ENCODE measurements at regions not wholly inside any gene's neighbourhood (a gene's known extent, or its start where the extent isn't known, plus 50 kb on each side); places are given as distances from the start of the nearest gene placed in this dataset.

- Histone ChIP-seq H3K4me3 (no peak overlapping the region), H3K27ac (no peak overlapping the region), H3K36me3 (no peaks in the 10 kb centered on the region), H3K27me3 (no peaks in the 10 kb centered on the region), H3K9me3 (no peaks in the 10 kb centered on the region), H3K4me1 (no peaks in the 10 kb centered on the region)
- no peak for DNase-seq
- TF ChIP-seq CTCF (IDR thresholded peaks at IDR 0.05) (no peak), POLR2A (IDR thresholded peaks at IDR 0.05) (no peak)
- intact Hi-C loops (cut with DNase I; ENCODE audit: low total_unique reads) = no loop called here
Observed at GRCh38 chr5:40082313-40082712, 597.4 kb upstream of the PTGER4 start.

- DNase-seq = no peak
- H3K4me3 ChIP-seq = no peak overlapping the region
- no peaks in the 10 kb centered on the region for H3K4me1 ChIP-seq
- H3K9me3 ChIP-seq = no peaks in the 10 kb centered on the region
- intact Hi-C loops (cut with DNase I; ENCODE audit: low total_unique reads) = no loop called here
- TF ChIP-seq POLR2A (IDR thresholded peaks at IDR 0.05) = no peak
- TF ChIP-seq CTCF (IDR thresholded peaks at IDR 0.05) = no peak
- H3K27me3 ChIP-seq = no peaks in the 10 kb centered on the region
- no peak overlapping the region for H3K27ac ChIP-seq
- H3K36me3 ChIP-seq = no peaks in the 10 kb centered on the region
Observed at GRCh38 chr5:40080191-40080590, 599.5 kb upstream of the PTGER4 start.

- Histone ChIP-seq H3K4me3 (no peak overlapping the region), H3K4me1 (no peaks in the 10 kb centered on the region), H3K36me3 (no peaks in the 10 kb centered on the region), H3K27me3 (no peaks in the 10 kb centered on the region), H3K9me3 (no peaks in the 10 kb centered on the region), H3K27ac (no peak overlapping the region)
- intact Hi-C loops (cut with DNase I; ENCODE audit: low total_unique reads) = no loop called here
- no peak for TF ChIP-seq POLR2A (IDR thresholded peaks at IDR 0.05)
- TF ChIP-seq CTCF (IDR thresholded peaks at IDR 0.05) = no peak
- no peak for DNase-seq
Observed at GRCh38 chr5:40078898-40079575, 600.7 kb upstream of the PTGER4 start.

GRCh38 chr5:40074826-40075225, 604.9 kb upstream of the PTGER4 start:
- Histone ChIP-seq H3K27me3 (no peaks in the 10 kb centered on the region), H3K4me3 (no peak overlapping the region), H3K36me3 (no peaks in the 10 kb centered on the region), H3K27ac (no peak overlapping the region), H3K4me1 (no peaks in the 10 kb centered on the region), H3K9me3 (no peaks in the 10 kb centered on the region)
- intact Hi-C loops (cut with DNase I; ENCODE audit: low total_unique reads) = no loop called here
- no peak for TF ChIP-seq CTCF (IDR thresholded peaks at IDR 0.05)
- TF ChIP-seq POLR2A (IDR thresholded peaks at IDR 0.05) = no peak
- DNase-seq = no peak

GRCh38 chr5:40073927-40074326, 605.8 kb upstream of the PTGER4 start:
- Histone ChIP-seq H3K9me3 (no peaks in the 10 kb centered on the region), H3K27me3 (no peaks in the 10 kb centered on the region), H3K4me1 (no peaks in the 10 kb centered on the region), H3K27ac (no peak overlapping the region), H3K4me3 (no peak overlapping the region), H3K36me3 (no peaks in the 10 kb centered on the region)
- no peak for TF ChIP-seq CTCF (IDR thresholded peaks at IDR 0.05)
- TF ChIP-seq POLR2A (IDR thresholded peaks at IDR 0.05) = no peak
- DNase-seq = no peak
- intact Hi-C loops (cut with DNase I; ENCODE audit: low total_unique reads) = no loop called here

Data from uterus (tissue), 3 donors.